ENCODE measurements at regions not wholly inside any gene's neighbourhood (a gene's known extent, or its start where the extent isn't known, plus 50 kb on each side); places are given as distances from the start of the nearest gene placed in this dataset.

GRCh38 chr1:69139007-69139406, 428.7 kb upstream of the LRRC7 start:
- TF ChIP-seq, protein P1, sequence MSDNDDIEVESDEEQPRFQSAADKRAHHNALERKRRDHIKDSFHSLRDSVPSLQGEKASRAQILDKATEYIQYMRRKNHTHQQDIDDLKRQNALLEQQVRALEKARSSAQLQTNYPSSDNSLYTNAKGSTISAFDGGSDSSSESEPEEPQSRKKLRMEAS (IDR thresholded peaks at IDR 0.05): no peak
- TF ChIP-seq, protein P2, sequence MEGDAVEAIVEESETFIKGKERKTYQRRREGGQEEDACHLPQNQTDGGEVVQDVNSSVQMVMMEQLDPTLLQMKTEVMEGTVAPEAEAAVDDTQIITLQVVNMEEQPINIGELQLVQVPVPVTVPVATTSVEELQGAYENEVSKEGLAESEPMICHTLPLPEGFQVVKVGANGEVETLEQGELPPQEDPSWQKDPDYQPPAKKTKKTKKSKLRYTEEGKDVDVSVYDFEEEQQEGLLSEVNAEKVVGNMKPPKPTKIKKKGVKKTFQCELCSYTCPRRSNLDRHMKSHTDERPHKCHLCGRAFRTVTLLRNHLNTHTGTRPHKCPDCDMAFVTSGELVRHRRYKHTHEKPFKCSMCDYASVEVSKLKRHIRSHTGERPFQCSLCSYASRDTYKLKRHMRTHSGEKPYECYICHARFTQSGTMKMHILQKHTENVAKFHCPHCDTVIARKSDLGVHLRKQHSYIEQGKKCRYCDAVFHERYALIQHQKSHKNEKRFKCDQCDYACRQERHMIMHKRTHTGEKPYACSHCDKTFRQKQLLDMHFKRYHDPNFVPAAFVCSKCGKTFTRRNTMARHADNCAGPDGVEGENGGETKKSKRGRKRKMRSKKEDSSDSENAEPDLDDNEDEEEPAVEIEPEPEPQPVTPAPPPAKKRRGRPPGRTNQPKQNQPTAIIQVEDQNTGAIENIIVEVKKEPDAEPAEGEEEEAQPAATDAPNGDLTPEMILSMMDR (IDR thresholded peaks at IDR 0.05; ENCODE audit: low read depth, low read length, missing input control): no peak
- TF ChIP-seq, protein P3, sequence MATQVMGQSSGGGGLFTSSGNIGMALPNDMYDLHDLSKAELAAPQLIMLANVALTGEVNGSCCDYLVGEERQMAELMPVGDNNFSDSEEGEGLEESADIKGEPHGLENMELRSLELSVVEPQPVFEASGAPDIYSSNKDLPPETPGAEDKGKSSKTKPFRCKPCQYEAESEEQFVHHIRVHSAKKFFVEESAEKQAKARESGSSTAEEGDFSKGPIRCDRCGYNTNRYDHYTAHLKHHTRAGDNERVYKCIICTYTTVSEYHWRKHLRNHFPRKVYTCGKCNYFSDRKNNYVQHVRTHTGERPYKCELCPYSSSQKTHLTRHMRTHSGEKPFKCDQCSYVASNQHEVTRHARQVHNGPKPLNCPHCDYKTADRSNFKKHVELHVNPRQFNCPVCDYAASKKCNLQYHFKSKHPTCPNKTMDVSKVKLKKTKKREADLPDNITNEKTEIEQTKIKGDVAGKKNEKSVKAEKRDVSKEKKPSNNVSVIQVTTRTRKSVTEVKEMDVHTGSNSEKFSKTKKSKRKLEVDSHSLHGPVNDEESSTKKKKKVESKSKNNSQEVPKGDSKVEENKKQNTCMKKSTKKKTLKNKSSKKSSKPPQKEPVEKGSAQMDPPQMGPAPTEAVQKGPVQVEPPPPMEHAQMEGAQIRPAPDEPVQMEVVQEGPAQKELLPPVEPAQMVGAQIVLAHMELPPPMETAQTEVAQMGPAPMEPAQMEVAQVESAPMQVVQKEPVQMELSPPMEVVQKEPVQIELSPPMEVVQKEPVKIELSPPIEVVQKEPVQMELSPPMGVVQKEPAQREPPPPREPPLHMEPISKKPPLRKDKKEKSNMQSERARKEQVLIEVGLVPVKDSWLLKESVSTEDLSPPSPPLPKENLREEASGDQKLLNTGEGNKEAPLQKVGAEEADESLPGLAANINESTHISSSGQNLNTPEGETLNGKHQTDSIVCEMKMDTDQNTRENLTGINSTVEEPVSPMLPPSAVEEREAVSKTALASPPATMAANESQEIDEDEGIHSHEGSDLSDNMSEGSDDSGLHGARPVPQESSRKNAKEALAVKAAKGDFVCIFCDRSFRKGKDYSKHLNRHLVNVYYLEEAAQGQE (IDR thresholded peaks at IDR 0.05): no peak
- TF ChIP-seq, protein P4, sequence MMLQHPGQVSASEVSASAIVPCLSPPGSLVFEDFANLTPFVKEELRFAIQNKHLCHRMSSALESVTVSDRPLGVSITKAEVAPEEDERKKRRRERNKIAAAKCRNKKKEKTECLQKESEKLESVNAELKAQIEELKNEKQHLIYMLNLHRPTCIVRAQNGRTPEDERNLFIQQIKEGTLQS (IDR thresholded peaks at IDR 0.05): no peak
- TF ChIP-seq RXRA (IDR thresholded peaks at IDR 0.05): no peak
